ENCODE measurements at regions not wholly inside any gene's neighbourhood (a gene's known extent, or its start where the extent isn't known, plus 50 kb on each side); places are given as distances from the start of the nearest gene placed in this dataset.

GRCh38 chr11:70916351-70916750 lies 336.0 kb downstream of the SHANK2 start:
- TF ChIP-seq CTCF (IDR thresholded peaks at IDR 0.05) (no peak), POLR2A (IDR thresholded peaks at IDR 0.05) (no peak), EP300 (IDR thresholded peaks at IDR 0.05) (no peak)

Measured in ovary (tissue), 3 donors.